GM18499 (cell line): ENCODE measurements at regions not wholly inside any gene's neighbourhood (a gene's known extent, or its start where the extent isn't known, plus 50 kb on each side); places are given as distances from the start of the nearest gene placed in this dataset.

ENCODE experiments used
- ATAC-seq: cut with Tn5 transposase; IDR thresholded peaks from one replicate; pipeline ENCODE4 v1.9.1; 2021; ENCODE audit warnings: moderate number of reproducible peaks; ENCODE audit not compliant: insufficient read depth, unreplicated experiment

DNA sequence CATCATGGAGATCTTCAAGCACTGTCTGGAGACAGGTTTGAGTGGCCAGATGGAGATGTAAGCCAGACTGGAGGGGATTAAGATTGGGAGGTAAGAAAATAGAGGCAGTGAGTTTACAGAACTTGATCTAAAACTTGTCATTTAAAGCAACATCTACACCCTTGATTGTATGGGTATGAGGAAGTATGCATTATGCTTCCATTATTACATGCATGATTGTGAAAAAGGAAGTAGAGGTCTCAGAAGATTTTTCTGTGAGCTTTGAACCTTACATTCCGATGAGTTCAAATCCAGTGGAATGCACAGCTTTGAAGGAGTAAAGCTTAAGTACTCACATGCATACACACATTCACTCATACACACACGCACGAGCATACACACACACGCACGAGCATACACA, 550.8 kb downstream of the MED13L start:
- no peak for ATAC-seq

DNA sequence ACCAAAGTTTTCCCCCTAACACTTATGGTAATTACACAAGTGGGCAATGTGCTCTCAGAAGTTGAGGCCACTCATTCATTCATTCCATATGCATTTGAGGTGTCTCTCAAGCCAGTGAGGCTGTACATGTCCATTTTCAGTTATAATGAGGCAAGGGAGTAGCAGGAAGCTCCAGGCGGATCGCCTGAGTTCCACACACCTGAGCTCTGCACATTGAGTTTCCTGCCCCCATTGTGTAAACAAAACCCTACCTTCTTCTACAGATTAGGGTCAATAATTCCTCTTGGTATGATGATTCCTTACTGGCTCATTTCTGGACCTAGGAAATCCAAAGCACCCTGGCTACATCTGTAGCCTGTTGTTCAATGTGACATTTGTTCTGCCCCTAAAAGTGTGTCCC, 555.3 kb downstream of the MED13L start:
- ATAC-seq = no peak

DNA sequence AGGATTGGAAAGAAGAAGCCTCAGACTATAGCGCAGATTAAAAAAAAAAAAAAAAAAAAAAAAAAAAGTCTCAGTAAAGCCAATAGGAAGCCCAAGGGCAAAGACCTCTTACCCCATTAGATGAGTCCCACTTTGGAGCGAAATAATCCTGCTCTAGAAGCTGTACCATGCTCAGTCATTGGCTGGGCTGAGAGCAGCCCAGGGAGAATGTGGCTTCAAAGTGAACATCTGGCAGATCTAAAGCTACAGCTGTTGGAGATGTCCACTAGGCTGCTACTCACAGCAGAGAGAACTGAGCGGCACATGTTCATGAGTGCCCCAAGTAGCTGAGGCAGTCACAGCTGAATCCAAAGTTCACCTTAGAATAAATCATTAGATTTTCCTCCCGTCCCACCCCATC, 560.9 kb downstream of the MED13L start:
- ATAC-seq = no peak

DNA sequence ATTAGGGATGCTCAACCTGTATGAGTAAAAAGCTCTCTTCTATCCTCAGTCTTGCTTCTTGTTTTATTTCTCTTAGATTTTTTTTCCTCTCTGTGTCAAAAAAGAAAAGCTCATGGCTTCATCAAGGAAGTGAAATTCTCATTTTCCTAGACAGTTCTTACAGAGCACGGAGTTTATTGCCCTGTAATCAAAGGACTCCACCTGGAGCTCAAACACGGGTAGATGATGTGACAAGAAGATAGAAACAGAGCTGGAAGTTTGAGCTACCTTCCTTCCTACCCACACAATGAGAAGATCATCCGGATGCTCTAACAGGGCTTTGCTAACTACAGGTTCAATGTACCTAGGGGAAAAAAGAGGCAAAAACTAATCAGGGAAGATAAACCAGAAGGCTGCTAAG, 564.8 kb downstream of the MED13L start:
- no peak for ATAC-seq

DNA sequence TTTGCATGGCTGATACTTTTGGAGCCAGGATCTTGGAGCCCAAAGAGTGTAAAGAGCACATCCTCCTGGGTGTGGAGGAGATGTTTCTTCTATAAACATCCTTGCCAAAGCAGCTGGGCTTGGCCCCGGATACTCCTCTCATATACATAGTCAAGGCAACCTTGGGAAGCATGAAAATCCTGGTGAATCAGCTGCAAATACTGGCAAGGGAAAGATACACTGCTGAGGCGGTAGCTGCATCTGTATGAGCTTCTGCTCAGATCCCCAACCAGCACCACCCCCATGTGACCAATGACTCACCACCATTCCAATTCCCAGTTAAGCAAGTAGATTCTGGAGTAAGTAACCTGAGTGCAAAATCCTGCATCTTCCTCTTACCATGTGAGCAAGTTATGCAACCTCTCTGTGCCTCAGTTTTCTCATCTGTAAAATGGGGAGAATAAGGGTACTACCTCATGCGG, 567.4 kb downstream of the MED13L start:
- no peak for ATAC-seq

DNA sequence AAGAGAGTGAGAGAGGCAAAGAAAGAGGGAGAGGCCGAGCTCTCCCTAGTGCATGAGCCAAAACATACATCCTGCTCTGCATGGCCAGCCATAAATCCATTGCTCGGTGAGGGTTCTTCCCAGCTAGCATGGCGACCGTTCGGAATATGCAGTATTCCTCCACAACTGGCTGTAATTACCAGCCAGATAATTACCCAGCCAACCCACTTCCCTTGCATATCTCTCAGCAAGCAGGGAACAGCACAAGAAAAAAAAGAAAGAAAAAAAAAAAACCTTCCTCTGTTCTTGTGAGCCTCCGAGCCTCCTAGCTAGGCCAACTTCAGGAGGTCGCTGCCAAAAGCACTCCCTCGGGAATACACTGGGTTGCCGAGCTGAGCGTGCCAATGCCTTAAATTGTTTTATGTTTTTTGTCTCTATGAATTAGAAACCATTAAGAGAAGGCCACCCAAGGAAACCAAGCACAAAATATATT, 567.9 kb downstream of the MED13L start:
- ATAC-seq = no peak

DNA sequence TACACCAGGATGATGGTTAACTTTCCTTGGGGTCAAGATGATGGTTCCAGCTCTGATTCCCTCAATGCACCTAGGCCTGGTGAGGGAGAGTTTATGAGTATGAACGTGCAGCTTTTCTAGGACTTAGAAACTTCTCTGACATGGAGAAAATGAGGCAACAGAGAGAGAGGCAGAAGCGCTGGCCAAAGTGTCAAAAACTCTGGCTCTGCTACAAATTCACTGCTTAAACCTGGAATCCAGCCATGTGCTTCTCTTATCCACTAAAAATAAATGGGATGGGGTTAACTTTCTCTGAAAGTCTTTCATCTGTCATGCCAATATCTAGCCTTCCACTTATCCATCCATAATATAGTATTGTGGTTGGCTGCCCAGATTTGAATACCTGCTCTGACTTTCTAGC, 568.7 kb downstream of the MED13L start:
- no peak for ATAC-seq

DNA sequence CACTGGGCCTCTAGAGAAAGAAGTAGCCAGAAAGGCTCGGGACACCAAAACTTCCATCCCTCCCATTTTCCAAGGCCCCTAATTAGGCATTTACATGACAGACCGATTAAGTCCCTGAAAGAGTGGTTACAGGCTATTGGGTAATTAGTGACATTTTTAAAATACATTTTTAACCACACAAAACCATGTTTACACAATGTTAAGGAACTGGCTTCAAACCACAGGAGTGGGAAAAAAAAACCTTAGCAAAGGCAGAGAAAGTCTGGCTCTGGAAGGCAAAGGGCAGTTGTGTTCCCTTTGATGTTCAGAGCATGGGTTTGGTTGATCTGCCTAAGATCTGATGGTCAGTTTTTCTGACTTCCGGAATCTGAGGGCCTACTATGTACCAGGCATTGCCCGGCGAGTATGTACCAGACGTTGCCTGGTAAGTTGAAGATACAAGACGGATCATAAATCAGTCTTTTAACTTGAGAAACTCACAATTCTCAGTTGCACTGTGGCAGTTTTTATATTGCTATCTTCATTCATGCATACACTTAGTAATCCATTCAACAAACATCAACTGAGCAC, 576.5 kb downstream of the MED13L start:
- ATAC-seq = no peak

DNA sequence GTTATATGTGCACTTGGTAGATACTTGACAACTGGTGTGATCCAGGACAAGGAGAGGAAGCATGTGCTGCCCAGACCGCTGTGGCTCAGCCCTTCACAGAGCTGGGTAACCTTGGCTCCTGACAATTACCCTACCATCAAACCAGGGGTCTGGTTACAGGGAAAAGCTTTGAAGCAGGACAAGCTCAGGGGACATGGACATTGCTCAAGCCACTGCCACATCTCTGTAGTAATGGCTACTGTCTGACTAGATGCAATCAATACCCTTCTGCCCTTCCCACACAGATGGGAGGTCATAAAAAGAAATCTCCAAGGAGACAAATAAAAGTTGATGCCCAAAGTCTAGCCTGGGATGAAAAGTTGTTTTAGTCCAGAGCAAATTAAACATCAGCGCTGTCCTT, 577.4 kb downstream of the MED13L start:
- no peak for ATAC-seq

DNA sequence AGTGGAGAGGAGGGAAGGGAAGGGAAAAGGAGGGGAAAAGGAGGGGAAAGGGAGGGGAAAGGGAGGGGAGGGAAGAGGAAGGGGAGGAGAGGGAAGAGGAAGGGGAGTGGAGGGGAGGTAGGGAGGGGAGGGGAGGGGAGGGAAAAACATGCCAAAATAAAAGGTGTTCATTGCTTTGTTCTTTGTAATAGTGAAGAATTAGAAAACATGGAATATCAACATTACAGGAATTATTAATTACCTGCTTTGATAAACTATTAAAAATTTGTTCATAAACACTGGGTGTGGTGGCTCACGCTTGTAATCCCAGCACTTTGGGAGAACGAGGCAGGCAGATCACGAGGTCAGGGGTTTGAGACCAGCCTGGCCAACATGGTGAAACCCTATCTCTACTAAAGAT, 579.2 kb downstream of the MED13L start:
- ATAC-seq = no peak

DNA sequence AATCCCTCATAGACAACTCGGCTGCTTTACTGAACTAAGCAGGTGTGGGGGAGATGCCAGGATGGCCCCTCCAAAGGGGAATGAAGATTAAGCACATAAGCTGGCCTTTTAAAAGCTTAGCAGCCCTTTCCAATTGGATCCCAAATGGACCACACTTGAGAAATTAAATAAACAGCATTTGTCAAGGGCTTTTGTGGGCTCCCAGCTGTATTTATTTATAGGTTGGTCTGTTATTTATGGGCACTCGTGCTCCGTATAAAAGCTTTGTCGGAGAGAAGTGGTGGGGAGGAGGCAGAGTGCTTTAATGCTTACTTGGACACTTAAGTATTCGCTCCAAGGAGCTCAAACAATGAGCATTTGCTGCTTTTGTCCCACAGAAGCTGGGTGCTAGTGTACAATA, 580.2 kb downstream of the MED13L start:
- ATAC-seq = no peak

DNA sequence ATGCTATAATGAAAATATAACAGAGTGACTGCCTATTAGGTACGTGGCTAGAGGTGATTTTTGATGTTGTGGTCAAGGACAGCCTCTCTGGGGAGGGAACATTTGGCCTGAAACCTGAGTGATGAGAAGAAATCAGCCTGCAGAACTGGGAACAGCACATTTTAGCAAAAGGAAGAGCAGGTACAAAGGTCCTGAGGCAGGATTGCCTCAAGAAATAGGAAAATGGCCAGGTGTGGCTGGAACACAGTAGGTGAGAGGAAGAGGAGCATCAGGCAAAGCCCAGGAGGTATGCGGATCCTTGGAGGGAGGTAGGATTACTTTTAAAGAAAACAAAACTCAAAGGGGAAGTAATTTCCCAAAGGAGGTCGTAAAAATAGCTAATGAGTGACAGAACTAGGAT, 582.9 kb downstream of the MED13L start:
- no peak for ATAC-seq

DNA sequence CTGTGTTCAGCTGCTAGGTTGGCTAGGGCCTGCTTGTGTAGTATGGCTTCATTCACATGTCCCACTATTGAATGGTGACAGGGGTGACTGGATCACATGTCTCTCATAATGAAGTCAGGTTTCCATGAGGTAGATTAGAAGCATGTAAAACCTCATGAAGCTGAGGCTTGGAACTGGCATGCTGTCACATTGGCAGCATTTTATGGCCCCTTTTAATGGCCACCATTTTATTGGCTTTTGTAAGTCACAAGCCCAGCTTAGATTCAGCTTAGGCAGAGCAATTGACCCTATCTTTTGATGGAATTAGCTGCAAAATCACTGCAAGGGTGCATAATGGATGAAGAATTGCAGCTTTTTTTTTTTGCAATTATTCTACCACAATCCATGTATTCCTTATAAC, 583.5 kb downstream of the MED13L start:
- ATAC-seq = no peak

DNA sequence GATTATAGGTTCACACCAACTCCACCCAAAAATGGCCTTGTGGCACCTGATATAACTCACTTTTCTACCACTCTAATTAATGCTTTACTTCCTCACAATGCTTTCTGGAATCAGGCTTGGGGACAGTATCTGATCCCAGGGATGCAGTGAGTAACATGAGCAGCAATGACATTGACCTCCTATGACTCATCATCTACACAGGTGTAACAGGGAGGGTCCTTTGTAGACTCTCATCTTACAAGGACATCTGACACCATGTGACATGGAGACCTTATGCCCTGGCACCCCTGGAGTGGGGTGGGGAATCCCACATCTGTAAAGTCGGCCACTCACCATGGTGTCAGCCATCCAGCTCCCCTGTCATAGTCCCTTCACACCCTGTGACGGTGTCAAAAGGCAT, 586.4 kb downstream of the MED13L start:
- ATAC-seq = no peak

DNA sequence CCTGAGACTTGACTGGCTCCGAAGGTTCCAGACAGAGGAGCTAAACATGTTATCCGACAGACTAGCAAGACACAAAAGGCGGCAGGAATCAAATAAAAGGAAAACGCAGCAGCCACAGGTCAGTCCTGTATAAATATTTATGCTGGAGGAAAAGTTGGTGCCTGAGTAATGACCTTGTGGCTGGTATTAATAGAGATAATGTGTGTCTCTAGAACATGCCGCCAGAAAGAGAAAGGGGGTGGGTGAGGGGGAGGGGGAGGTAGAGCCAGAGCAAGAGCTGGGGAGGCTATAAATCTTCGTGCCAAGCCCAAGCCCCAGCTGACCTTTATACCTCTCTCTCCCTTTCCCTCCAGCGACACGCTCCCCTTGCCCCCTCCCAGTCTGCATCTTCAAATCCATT, 590.4 kb downstream of the MED13L start:
- ATAC-seq = no peak

DNA sequence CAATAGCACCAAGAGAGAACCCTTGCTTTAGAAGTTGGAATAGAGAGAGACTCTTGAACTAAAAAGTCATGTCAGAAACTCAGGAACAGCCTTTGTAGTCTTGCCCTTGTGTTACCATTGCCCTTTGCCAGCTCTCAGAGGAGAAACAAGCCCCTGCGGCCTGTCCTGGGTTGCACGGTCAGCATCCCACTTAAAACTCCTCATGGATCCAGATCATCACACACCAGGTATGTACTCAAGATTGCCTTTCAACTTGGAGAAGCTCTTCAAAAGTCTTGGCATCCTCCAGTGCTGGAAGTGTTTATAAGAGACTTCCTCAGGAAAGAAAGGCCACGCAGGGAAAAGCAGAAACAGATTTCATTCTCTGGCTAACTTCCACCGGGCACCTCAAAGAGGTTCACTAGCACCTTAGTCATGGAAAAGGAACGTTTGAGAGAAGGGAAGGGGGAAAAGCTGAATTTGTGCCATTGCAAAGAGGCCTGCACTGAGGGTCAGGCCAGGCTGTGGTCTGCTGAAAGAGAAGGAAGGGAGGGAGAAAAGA, 594.2 kb downstream of the MED13L start:
- ATAC-seq = no peak

DNA sequence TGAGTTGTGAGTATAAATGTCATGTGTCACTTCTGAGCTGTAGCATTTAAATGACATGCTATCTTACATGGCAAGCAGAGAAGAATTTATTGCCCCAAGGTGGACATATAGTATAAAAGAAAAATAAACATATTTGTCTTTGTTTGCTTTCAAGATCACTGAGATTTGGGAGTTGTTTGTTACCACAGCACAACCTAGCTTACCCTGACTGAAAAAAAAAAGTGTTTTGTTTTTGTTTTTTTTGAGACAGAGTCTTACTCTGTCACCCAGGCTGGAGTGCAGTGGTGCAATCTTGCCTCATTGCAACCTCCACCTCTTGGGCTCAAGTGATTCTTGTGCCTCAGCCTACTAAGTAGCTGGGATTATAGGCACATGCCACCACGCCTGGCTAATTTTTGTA, 596.5 kb downstream of the MED13L start:
- no peak for ATAC-seq

DNA sequence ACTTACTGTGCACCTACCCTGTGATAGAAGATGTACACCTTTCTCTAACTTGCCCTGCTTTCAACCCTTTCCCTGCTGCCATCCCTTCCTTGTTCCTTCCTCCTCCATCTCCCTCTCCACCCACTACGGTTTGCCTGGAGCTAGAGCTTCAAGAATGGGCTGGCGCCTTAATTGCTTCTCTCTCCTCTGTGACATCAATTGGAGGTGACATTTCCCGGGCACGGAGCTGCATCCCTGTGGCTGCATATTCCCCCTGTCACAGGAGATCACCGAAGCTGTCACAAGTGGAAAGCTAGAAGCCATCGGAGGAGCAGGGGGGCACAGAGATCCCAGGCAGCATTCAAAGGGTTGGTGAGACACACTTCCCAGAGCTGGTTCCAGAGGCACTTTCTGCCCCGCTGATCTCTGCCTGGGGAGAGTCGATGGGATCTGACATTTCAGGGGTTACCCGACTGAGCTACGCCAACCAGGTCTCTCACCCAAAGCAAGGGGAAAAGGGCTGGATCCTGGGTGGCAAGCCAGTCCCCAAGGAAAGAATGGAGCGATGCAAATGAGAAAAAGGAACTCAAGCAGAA, 604.9 kb downstream of the MED13L start:
- no peak for ATAC-seq

DNA sequence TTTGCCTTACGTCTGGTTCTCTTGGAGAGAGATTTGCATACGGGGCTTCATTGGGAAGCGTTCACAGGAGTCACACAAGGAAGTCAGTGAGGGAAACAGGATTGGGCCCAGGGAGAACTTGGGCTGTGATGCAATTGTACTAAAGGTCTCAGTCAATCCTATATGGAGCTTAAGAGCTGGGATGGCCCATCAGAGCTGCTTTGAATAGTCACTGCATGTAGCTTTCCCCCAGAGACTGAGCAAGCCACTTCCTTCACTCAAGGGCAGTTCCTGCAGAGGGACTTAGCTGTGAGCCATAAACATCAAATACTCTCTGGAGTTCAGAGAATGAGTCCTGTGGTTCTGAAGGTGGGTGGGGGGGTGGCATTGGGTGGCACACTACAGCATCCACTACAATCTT, 605.4 kb downstream of the MED13L start:
- no peak for ATAC-seq

DNA sequence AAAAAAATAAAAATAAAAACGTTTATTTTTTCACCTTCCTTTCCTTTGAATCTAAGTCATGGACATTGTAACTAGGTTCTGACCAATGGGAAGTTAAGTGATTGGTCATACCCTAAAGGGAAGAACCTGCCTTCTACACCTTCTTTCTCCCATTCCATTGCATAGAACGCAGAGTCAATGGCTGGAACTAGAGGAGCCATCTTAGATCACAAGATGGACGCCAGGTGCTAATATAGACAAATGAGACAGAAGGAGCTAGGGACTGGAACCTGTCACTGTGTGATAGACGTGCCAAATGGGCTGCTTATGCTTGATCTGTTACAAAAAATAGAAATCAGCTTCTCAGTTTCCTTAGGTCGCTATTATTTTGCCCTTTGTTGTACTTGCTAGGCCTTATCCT, 606.6 kb downstream of the MED13L start:
- no peak for ATAC-seq

DNA sequence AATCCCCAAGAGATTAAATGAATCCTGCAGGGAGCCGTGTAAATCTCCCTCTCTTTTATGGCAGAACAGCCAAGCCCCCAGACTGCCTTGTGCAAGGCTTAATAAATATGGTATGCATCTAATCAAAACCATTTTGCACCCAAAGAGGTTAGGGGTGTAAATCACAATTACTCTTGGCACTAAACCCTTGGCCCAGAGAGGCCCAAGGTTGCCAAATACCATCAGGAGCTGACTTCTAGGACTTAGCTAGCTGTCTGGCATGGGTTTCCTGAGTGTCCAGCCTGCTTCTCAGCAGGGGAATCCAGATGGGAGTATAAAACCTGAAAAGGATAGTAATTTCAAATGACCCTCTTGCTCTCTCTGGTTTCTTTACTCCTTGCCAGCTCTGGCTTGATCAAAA, 610.4 kb downstream of the MED13L start:
- ATAC-seq = no peak

DNA sequence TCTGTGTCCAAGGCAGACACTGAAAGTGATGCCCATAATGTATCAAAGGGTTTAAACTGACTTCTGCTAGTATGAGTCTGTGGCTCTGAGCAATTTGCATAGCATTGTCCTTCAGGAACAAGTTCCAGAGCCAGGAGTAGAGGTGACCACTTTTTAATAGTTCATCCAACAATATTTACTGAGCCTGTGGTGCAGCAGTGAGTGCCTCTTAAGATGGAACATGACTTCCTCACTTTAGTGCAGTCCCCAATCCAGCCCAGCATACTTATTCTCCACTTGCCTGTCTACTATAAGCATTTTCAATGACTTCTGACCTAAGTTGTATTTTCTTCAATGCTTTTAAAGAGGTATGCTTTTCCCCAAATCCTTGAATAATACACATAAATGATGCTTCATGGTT, 611.3 kb downstream of the MED13L start:
- ATAC-seq = no peak
